K562 (cell line): ENCODE measurements at regions not wholly inside any gene's neighbourhood (a gene's known extent, or its start where the extent isn't known, plus 50 kb on each side); places are given as distances from the start of the nearest gene placed in this dataset.

Experiments used
- ATAC-seq: fragments of 200-7000 bp; cut with Tn5 transposase; 3 replicates; pipeline ENCODE4 v1.9.1; 2020; ENCODE audit warnings: moderate library complexity
- BruUV-seq: library from RNA; stranded (reverse); fragments of 400-500 nt; replicated peaks from 2 replicates; lab custom pipeline; 2021; lab: Mats Ljungman, UMichigan
- CTCF ChIA-PET: fragments of 300-600 bp; formaldehyde crosslinking; extraction: SDS; loops from one replicate; lab custom pipeline; 2021; ENCODE audit warnings: low intra/inter-chr PET ratio; lab: Yijun Ruan, JAX
- POLR2A ChIA-PET: fragments of 300-600, 350-650 bp; sonication (Branson Sonifier 250); formaldehyde crosslinking; extraction: SDS; loops from one replicate; lab custom pipeline; 2021; ENCODE audit warnings: antibody characterized with exemption, inconsistent platforms; lab: Yijun Ruan, JAX
- DNase-seq, 4 experiments: peaks; one replicate each; pipeline versions ENCODE4 v3.0.0 to v3.0.0-alpha.2; 2011 to 2018; ENCODE audit warnings: low spot score in 3 of 4, mixed read lengths in 3 of 4; ENCODE audit errors: extremely low read depth in 1 of 4
- FAIRE-seq: peaks from 2 replicates; lab custom pipeline; 2011; peaks lifted over from hg19 to GRCh38; lab: Jason Lieb, UNC
- H2AFZ ChIP-seq: 2 replicates; pipeline ENCODE4 v1.6.0; 2011; ENCODE audit warnings: low read depth, low read length, control low read depth, inconsistent platforms
- H3K27ac ChIP-seq: fragments of 200-600 bp; 3 replicates; pipeline ENCODE4 v1.8.0; 2011; ENCODE audit warnings: low read depth, mild to moderate bottlenecking, control low read depth, inconsistent platforms, low read length, moderate library complexity, mixed read lengths; ENCODE audit errors: extremely low read depth
- H3K27me3 ChIP-seq, 2 experiments: fragments of 300-600 bp in 1 of 2; 2 replicates in 1 of 2; 3 replicates in 1 of 2; pipeline versions ENCODE4 v1.6.0 to v1.8.0; 2011; ENCODE audit warnings: inconsistent platforms in 2 of 2, low read length in 2 of 2, mild to moderate bottlenecking in 1 of 2, mixed read lengths in 1 of 2, moderate library complexity in 1 of 2; ENCODE audit not compliant: control insufficient read depth in 2 of 2, insufficient read depth in 2 of 2
- H3K36me3 ChIP-seq: fragments of 300-600 bp; 3 replicates; pipeline ENCODE4 v1.8.0; 2011; ENCODE audit warnings: mild to moderate bottlenecking, low read length, inconsistent platforms; ENCODE audit not compliant: control insufficient read depth, insufficient read depth
- H3K4me1 ChIP-seq, 2 experiments: fragments of 200-600 bp in 1 of 2; replicated peaks in 1 of 2; 2 replicates in 1 of 2; 3 replicates in 1 of 2; pipeline versions ENCODE4 v1.5.1 to v1.8.0; 2011; ENCODE audit warnings: inconsistent platforms in 2 of 2, low read length in 2 of 2, mild to moderate bottlenecking in 1 of 2, mixed read lengths in 1 of 2, moderate library complexity in 1 of 2; ENCODE audit not compliant: control insufficient read depth in 2 of 2, insufficient read depth in 2 of 2
- H3K4me2 ChIP-seq: 2 replicates; pipeline ENCODE4 v1.6.1; 2011; ENCODE audit warnings: low read length, control low read depth, inconsistent platforms, mixed read lengths; ENCODE audit not compliant: insufficient read depth
- H3K4me3 ChIP-seq: fragments of 200-600 bp; sonication (generic), shearing (Covaris generic); 2 replicates; pipeline ENCODE4 v1.5.1; 2016; ENCODE audit warnings: control low read depth, inconsistent platforms
- H3K79me2 ChIP-seq: fragments of 200-600 bp; 3 replicates; pipeline ENCODE4 v1.8.0; 2011; ENCODE audit warnings: low read length, inconsistent platforms; ENCODE audit not compliant: control insufficient read depth, insufficient read depth
- H3K9ac ChIP-seq, 2 experiments: 2 replicates each; pipeline versions ENCODE4 v1.6.0 to v1.6.1; 2011; ENCODE audit warnings: low read depth in 2 of 2, low read length in 2 of 2, control low read depth in 1 of 2, inconsistent platforms in 1 of 2, mild to moderate bottlenecking in 1 of 2, mixed read lengths in 1 of 2; ENCODE audit not compliant: insufficient read depth in 1 of 2
- H3K9me1 ChIP-seq: one replicate; pipeline ENCODE4 v1.6.0; 2011; ENCODE audit warnings: inconsistent platforms, mild to moderate bottlenecking, low read length, moderate library complexity; ENCODE audit not compliant: control insufficient read depth, insufficient read depth
- H3K9me3 ChIP-seq: replicated peaks from 2 replicates; pipeline ENCODE4 v1.5.1; 2011; ENCODE audit warnings: low read depth, low read length, inconsistent platforms; ENCODE audit not compliant: control insufficient read depth, insufficient read depth
- H4K20me1 ChIP-seq: replicated peaks from 2 replicates; pipeline ENCODE4 v1.6.1; 2011; ENCODE audit warnings: low read length, inconsistent platforms, mixed read lengths; ENCODE audit not compliant: control insufficient read depth, insufficient read depth
- HIVEP1 ChIP-seq: fragments of 250-450 bp; sonication (Bioruptor Pico); IDR thresholded peaks from 2 replicates; pipeline ENCODE4 v1.4.0; 2020; ENCODE audit warnings: mild to moderate bottlenecking
- KDM5B ChIP-seq: fragments of 200-600 bp; sonication (generic); IDR thresholded peaks from 2 replicates; pipeline ENCODE4 v1.6.1; 2012; ENCODE audit warnings: low read depth, mild to moderate bottlenecking, moderate library complexity, low read length, control low read depth, inconsistent platforms; ENCODE audit not compliant: insufficient replicate concordance
- LCOR ChIP-seq: sonication (generic); formaldehyde crosslinking; IDR thresholded peaks from 2 replicates; pipeline ENCODE4 v1.8.0; 2022; ENCODE audit warnings: mild to moderate bottlenecking, missing genetic modification reagents
- SMC3 ChIP-seq: conservative IDR thresholded peaks from 2 replicates; pipeline ENCODE4 v1.6.1; 2011; ENCODE audit warnings: low read depth, low read length, improper control_type of control experiment; ENCODE audit not compliant: insufficient read depth
- TCF3 ChIP-seq: sonication (generic); formaldehyde crosslinking; IDR thresholded peaks from 2 replicates; pipeline ENCODE4 v1.4.0; 2020; ENCODE audit warnings: mild to moderate bottlenecking, missing genetic modification reagents
- ZNF175 ChIP-seq: fragments of 200-800 bp; sonication (Bioruptor generic); IDR thresholded peaks from 2 replicates; pipeline ENCODE4 v1.6.1; 2016; ENCODE audit warnings: low read depth, mild to moderate bottlenecking, missing genetic modification characterization, missing compliant biosample characterization
- ZNF263 ChIP-seq: sonication (generic); formaldehyde crosslinking; IDR thresholded peaks from 2 replicates; pipeline ENCODE4 v1.8.0; 2022; ENCODE audit warnings: mild to moderate bottlenecking, missing genetic modification reagents, borderline replicate concordance
- ZNF324 ChIP-seq: fragments of 250-450 bp; sonication (Bioruptor Pico); IDR thresholded peaks from 2 replicates; pipeline ENCODE4 v1.4.0; 2020; ENCODE audit warnings: mild to moderate bottlenecking
- ZNF436 ChIP-seq: fragments of 250-450, 450-650 bp; sonication (Bioruptor Pico); formaldehyde crosslinking; IDR thresholded peaks from 2 replicates; pipeline ENCODE4 v1.7.0; 2020; ENCODE audit warnings: mild to moderate bottlenecking
- ZNF57 ChIP-seq: fragments of 450-650 bp; formaldehyde crosslinking; IDR thresholded peaks from 2 replicates; pipeline ENCODE4 v1.4.0; 2020; ENCODE audit warnings: mild to moderate bottlenecking, moderate library complexity
- ZNF778 ChIP-seq: fragments of 450-650 bp; formaldehyde crosslinking; IDR thresholded peaks from 2 replicates; pipeline ENCODE4 v1.4.0; 2020; ENCODE audit warnings: mild to moderate bottlenecking, moderate library complexity
- WGBS: fragments of 100-300 bp; shearing (Covaris generic); methylation state at CpG from one replicate; pipeline ENCODE4 v1.1.6; 2016; ENCODE audit warnings: low coverage, mixed read lengths; ENCODE audit not compliant: insufficient coverage; ENCODE audit errors: missing lambda C conversion rate; 5-methylcytosine and 5-hydroxymethylcytosine counted together
- in situ Hi-C: fragments of 300-500 bp; cut with MboI; formaldehyde crosslinking; loops from 4 replicates; pipeline ENCODE4 v1.15.0; 2018; ENCODE audit warnings: inconsistent platforms, mixed read lengths
- intact Hi-C: fragments of 100-400 bp; cut with micrococcal nuclease; formaldehyde crosslinking; loops from 2 replicates; pipeline ENCODE4 v1.14.2; 2022
- TF ChIP-seq, protein P1 (sequence below): IDR thresholded peaks from 2 replicates; pipeline ENCODE4 v1.6.1; 2012; ENCODE audit warnings: low read depth, low read length, improper control_type of control experiment, borderline replicate concordance
- TF ChIP-seq, protein P2 (sequence below): fragments of 250-450 bp; sonication (Bioruptor Pico); IDR thresholded peaks from 2 replicates; pipeline ENCODE4 v1.4.0; 2020; ENCODE audit warnings: borderline replicate concordance
- TF ChIP-seq, protein P3 (sequence below): sonication (generic); formaldehyde crosslinking; IDR thresholded peaks from 2 replicates; pipeline ENCODE4 v1.8.1; 2023; ENCODE audit warnings: mild to moderate bottlenecking, missing genetic modification reagents
- TF ChIP-seq, protein P4 (sequence below): fragments of 250-450 bp; sonication (Bioruptor Pico); IDR thresholded peaks from 2 replicates; pipeline ENCODE4 v1.6.1; 2021; ENCODE audit warnings: mild to moderate bottlenecking

DNA sequence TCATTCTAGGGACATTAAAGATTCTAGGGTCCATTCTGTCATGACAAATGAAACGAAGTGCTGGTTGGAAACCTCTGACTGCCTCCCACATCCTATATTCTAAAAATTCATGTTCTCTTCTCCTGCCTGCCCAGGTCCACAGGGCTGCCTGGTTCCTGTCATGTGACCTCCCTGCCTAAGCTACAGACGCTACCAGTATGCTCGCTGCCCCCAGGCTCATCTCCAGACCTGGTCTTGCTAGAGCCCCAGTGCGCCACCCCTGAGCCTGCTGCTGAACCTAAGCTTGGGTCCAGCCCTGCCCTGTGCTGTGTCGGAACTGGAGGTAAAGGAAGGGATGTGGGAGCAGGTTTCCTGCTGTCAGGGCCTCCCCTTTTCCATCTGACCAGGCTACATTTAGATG lies 231.6 kb upstream of the CDH5 start (continued):
- no peak for TF ChIP-seq ZNF175 (CRISPR knock-in tag)
- TF ChIP-seq, all 486 proteins: peak for 0

DNA sequence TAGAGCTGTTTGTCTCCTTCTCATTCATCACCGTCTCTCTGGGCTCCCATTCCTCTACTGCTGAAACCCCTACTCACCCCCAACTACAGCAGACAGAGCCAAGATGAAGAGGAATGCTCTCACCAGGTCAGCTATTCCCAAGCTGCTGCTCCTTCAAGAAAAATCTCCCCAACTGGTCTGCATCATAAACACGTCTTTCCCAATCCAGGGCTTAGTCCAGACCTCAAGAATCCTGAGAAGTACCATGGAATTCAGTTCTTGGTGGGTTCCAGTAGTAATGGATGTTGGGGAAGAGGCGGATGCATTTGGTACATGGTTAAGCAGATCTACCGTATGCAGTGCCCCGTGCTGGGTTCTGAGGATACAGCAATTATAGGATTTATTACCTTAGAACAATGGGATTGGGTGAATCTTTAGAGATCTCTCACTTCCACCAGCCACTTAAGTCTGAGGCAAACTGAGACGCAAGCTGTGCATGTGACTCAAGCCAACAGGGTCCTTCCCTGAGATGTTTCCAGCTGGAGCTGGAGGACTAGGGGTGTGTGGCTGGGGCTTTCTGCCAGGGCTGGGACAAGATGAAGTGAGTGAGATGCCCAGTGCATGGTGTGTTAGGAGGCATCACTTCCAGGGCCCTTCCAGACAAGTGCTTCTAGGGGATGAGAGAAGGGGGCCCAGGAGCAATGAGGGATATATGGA lies 232.7 kb upstream of the CDH5 start:
- peaks cover under 1 to 10% of the 10 kb centered on the region in 2 experiments; a peak in 3 of 5 replicates for H3K27me3 ChIP-seq
- H4K20me1 ChIP-seq: no peaks in the 10 kb centered on the region; the same call in 1 of the 2 replicates
- FAIRE-seq (no peak), ATAC-seq (no peak), DNase-seq (no peak)
- H3K9me3 ChIP-seq: no peaks in the 10 kb centered on the region
- in situ Hi-C loops: no loop called here
- no peak overlapping the region for H3K4me2 ChIP-seq
- H3K27ac ChIP-seq: no peak overlapping the region
- H3K79me2 ChIP-seq: no peaks in the 10 kb centered on the region
- intact Hi-C loops: no loop called here
- no peaks in the 10 kb centered on the region for H3K9me1 ChIP-seq
- H2AFZ ChIP-seq: no peak overlapping the region
- POLR2A ChIA-PET: no interaction called here
- H3K4me3 ChIP-seq: no peak overlapping the region
- H3K36me3 ChIP-seq: no peaks in the 10 kb centered on the region
- H3K4me1 ChIP-seq: no peaks in the 10 kb centered on the region
- CTCF ChIA-PET: no interaction called here
- BruUV-seq: no TSS peak
- 1% methylated on average over 6 of the region's 6 CpGs for WGBS
- H3K9ac ChIP-seq: no peak overlapping the region
- no peak for TF ChIP-seq ZNF436 (CRISPR knock-in tag)
- TF ChIP-seq ZNF778: no peak
- TF ChIP-seq, protein P1, sequence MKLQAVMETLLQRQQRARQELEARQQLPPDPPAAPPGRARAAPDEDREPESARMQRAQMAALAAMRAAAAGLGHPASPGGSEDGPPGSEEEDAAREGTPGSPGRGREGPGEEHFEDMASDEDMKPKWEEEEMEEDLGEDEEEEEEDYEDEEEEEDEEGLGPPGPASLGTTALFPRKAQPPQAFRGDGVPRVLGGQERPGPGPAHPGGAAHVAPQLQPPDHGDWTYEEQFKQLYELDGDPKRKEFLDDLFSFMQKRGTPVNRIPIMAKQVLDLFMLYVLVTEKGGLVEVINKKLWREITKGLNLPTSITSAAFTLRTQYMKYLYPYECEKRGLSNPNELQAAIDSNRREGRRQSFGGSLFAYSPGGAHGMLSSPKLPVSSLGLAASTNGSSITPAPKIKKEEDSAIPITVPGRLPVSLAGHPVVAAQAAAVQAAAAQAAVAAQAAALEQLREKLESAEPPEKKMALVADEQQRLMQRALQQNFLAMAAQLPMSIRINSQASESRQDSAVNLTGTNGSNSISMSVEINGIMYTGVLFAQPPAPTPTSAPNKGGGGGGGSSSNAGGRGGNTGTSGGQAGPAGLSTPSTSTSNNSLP: no peak
- no peak for TF ChIP-seq KDM5B
- no peak for TF ChIP-seq HIVEP1 (CRISPR knock-in tag)
- TF ChIP-seq ZNF263 (CRISPR knock-in tag): no peak
- TF ChIP-seq, protein P2, sequence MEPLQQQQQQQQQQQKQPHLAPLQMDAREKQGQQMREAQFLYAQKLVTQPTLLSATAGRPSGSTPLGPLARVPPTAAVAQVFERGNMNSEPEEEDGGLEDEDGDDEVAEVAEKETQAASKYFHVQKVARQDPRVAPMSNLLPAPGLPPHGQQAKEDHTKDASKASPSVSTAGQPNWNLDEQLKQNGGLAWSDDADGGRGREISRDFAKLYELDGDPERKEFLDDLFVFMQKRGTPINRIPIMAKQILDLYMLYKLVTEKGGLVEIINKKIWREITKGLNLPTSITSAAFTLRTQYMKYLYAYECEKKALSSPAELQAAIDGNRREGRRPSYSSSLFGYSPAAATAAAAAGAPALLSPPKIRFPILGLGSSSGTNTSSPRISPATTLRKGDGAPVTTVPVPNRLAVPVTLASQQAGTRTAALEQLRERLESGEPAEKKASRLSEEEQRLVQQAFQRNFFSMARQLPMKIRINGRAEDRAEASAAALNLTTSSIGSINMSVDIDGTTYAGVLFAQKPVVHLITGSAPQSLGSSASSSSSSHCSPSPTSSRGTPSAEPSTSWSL (CRISPR knock-in tag): no peak
- TF ChIP-seq ZNF57 (CRISPR knock-in tag): no peak
- TF ChIP-seq SMC3: no peak
- TF ChIP-seq, protein P3, sequence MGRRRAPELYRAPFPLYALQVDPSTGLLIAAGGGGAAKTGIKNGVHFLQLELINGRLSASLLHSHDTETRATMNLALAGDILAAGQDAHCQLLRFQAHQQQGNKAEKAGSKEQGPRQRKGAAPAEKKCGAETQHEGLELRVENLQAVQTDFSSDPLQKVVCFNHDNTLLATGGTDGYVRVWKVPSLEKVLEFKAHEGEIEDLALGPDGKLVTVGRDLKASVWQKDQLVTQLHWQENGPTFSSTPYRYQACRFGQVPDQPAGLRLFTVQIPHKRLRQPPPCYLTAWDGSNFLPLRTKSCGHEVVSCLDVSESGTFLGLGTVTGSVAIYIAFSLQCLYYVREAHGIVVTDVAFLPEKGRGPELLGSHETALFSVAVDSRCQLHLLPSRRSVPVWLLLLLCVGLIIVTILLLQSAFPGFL (CRISPR knock-in tag): no peak
- TF ChIP-seq TCF3 (CRISPR knock-in tag): no peak
- no peak for TF ChIP-seq ZNF324 (CRISPR knock-in tag)
- no peak for TF ChIP-seq LCOR (CRISPR knock-in tag)
- TF ChIP-seq, protein P4, sequence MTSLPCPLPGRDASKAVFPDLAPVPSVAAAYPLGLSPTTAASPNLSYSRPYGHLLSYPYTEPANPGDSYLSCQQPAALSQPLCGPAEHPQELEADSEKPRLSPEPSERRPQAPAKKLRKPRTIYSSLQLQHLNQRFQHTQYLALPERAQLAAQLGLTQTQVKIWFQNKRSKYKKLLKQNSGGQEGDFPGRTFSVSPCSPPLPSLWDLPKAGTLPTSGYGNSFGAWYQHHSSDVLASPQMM (CRISPR knock-in tag): no peak
